ENCODE measurements at regions not wholly inside any gene's neighbourhood (a gene's known extent, or its start where the extent isn't known, plus 50 kb on each side); places are given as distances from the start of the nearest gene placed in this dataset.

DNA sequence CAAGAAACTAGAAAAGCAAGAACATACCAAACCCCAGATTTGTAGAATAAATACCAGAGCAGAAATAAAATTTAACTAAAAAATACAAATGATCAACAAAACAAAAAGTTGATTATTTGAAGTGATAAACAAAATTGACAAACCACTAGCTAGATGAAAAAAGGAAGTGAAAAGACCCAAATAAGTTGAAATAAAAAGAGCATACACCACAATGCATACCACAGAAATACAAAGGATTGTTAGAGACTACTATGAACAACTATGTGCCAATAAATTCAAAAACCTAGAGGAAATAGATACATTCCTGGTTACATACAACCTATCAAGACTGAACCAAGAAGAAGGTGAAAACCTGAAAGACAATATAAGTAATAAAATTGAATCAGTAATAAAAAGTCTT is 333.4 kb downstream of the SH2D4B start:
- Histone ChIP-seq H3K27me3 (no peaks in the 10 kb centered on the region), H3K4me1 (no peaks in the 10 kb centered on the region), H3K9me3 (no peaks in the 10 kb centered on the region), H3K36me3 (no peaks in the 10 kb centered on the region), H3K27ac (no peak overlapping the region), H3K4me3 (no peak overlapping the region)
- DNase-seq (ENCODE audit: low spot score in 2 of 2) = no peak
- TF ChIP-seq EP300 (IDR thresholded peaks at IDR 0.05) (no peak), POLR2A (IDR thresholded peaks at IDR 0.05) (no peak), POLR2AphosphoS5 (IDR thresholded peaks at IDR 0.05) (no peak)
- TF ChIP-seq, protein P1, sequence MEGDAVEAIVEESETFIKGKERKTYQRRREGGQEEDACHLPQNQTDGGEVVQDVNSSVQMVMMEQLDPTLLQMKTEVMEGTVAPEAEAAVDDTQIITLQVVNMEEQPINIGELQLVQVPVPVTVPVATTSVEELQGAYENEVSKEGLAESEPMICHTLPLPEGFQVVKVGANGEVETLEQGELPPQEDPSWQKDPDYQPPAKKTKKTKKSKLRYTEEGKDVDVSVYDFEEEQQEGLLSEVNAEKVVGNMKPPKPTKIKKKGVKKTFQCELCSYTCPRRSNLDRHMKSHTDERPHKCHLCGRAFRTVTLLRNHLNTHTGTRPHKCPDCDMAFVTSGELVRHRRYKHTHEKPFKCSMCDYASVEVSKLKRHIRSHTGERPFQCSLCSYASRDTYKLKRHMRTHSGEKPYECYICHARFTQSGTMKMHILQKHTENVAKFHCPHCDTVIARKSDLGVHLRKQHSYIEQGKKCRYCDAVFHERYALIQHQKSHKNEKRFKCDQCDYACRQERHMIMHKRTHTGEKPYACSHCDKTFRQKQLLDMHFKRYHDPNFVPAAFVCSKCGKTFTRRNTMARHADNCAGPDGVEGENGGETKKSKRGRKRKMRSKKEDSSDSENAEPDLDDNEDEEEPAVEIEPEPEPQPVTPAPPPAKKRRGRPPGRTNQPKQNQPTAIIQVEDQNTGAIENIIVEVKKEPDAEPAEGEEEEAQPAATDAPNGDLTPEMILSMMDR (IDR thresholded peaks at IDR 0.05) = no peak

DNA sequence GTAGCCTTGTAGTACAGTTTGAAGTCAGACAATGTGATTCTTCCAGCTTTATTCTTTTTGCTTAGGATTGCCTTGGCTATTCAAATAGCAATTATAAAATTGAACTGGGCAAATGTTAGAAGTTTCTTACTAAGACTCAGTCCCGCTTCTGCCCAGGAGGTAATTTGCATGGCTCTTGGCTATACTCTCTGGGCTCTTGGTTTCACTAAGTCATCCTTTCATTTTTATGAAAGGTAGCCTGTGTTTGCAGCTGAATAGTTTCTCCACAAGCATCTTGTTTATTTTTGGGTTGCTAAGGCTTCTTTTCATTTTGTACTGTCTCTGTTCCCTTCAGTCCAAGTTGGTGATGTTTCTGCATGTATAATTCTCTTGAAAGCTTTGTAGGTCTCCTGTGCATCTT is 340.6 kb downstream of the SH2D4B start:
- no peaks in the 10 kb centered on the region for H3K4me1 ChIP-seq
- TF ChIP-seq EP300 (IDR thresholded peaks at IDR 0.05) (no peak), POLR2A (IDR thresholded peaks at IDR 0.05) (no peak), POLR2AphosphoS5 (IDR thresholded peaks at IDR 0.05) (no peak)
- TF ChIP-seq, protein P1 (IDR thresholded peaks at IDR 0.05) = no peak
- H3K4me3 ChIP-seq = no peak overlapping the region
- no peaks in the 10 kb centered on the region for H3K9me3 ChIP-seq
- WGBS = 92% methylated on average over 1 of the region's 1 CpG
- H3K27ac ChIP-seq = no peak overlapping the region
- no peaks in the 10 kb centered on the region for H3K36me3 ChIP-seq
- no peak for DNase-seq (ENCODE audit: low spot score in 2 of 2)
- H3K27me3 ChIP-seq = no peaks in the 10 kb centered on the region

DNA sequence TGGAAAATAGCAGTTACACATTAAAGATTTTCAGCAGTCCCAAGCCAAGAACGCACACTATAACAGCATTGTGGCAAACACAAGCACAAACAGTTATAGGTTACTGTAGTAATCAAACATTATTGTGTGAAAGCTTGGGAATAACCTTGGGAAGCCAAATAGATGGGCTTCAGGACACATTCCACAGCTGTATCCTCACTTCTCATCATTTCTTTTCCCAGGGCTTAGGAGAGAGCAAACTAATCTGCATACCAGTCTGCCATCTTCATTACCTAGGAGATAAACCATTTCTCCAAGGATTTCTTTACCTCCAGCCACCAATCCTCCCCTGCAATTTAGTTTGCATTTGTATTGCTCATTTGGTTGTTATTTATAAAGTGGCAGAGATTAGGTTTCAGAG is 352.4 kb downstream of the SH2D4B start:
- Histone ChIP-seq H3K4me3 (no peak overlapping the region), H3K36me3 (no peaks in the 10 kb centered on the region), H3K27me3 (no peaks in the 10 kb centered on the region), H3K4me1 (no peaks in the 10 kb centered on the region), H3K27ac (no peak overlapping the region), H3K9me3 (no peaks in the 10 kb centered on the region)
- TF ChIP-seq EP300 (IDR thresholded peaks at IDR 0.05) (no peak), POLR2AphosphoS5 (IDR thresholded peaks at IDR 0.05) (no peak), POLR2A (IDR thresholded peaks at IDR 0.05) (no peak)
- TF ChIP-seq, protein P1 (IDR thresholded peaks at IDR 0.05) = no peak
- 75% methylated on average over 1 of the region's 1 CpG for WGBS
- no peak for DNase-seq (ENCODE audit: low spot score in 2 of 2)

DNA sequence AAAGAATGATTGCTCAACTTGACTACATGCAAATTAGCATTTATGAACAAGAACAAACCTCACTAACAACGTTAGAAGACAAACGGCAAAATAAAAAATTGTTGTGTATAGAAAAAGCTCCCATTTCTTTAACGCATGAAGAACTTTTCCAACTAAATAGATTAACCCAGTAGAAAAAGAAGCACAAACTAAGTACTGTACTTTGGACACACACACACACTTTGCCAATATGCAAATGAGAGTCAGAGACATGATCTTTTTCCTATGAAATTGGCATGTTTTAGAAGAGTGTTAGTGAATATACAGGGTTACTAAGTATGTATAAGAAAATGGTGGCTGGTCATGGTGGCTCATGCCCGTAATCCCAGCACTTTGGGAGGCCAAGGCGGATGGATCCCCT is 355.6 kb downstream of the SH2D4B start:
- WGBS = 80% methylated on average over 5 of the region's 5 CpGs
- TF ChIP-seq POLR2AphosphoS5 (IDR thresholded peaks at IDR 0.05) = no peak
- no peak for TF ChIP-seq EP300 (IDR thresholded peaks at IDR 0.05)
- TF ChIP-seq POLR2A (IDR thresholded peaks at IDR 0.05) = no peak
- TF ChIP-seq, protein P1 (IDR thresholded peaks at IDR 0.05) = no peak
- H3K36me3 ChIP-seq = no peaks in the 10 kb centered on the region
- no peaks in the 10 kb centered on the region for H3K9me3 ChIP-seq
- no peaks in the 10 kb centered on the region for H3K27me3 ChIP-seq
- H3K4me3 ChIP-seq = no peak overlapping the region
- H3K27ac ChIP-seq = no peak overlapping the region
- no peaks in the 10 kb centered on the region for H3K4me1 ChIP-seq
- DNase-seq (ENCODE audit: low spot score in 2 of 2) = no peak

DNA sequence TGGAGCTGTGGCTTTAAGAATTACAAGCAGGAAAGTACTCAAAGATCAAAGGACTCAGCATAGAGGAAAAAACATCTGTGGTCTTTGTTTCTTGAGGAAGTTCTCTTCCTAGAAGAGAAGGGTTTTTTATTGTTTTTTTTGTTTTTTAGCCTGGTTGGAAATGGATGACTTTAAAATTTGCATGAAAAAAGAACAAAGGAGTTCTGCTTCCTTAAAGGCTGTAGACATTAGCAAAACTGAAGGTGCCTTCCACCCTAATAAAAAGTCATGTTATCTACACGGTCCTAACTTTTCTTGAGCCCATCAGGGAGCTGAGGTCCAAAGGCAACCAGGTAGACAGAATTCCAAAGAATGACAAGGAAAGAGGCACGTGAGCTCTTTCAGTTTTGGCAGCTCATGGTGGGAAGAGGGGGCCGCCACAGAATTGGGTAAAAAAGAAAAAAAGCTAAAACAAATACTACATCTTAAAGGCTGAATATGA is 356.6 kb downstream of the SH2D4B start:
- DNase-seq (ENCODE audit: low spot score in 2 of 2) = no peak
- WGBS = 65% methylated on average over 3 of the region's 3 CpGs
- H3K36me3 ChIP-seq = no peaks in the 10 kb centered on the region
- TF ChIP-seq POLR2AphosphoS5 (IDR thresholded peaks at IDR 0.05) (no peak), EP300 (IDR thresholded peaks at IDR 0.05) (no peak), POLR2A (IDR thresholded peaks at IDR 0.05) (no peak)
- TF ChIP-seq, protein P1 (IDR thresholded peaks at IDR 0.05) = no peak
- H3K9me3 ChIP-seq = no peaks in the 10 kb centered on the region
- no peaks in the 10 kb centered on the region for H3K4me1 ChIP-seq
- no peak overlapping the region for H3K27ac ChIP-seq
- H3K27me3 ChIP-seq = no peaks in the 10 kb centered on the region
- no peak overlapping the region for H3K4me3 ChIP-seq
